ENCODE measurements at regions not wholly inside any gene's neighbourhood (a gene's known extent, or its start where the extent isn't known, plus 50 kb on each side); places are given as distances from the start of the nearest gene placed in this dataset.
A peak's percentile ranks its signal among the peaks of the same experiment; 100 is the strongest.

DNA sequence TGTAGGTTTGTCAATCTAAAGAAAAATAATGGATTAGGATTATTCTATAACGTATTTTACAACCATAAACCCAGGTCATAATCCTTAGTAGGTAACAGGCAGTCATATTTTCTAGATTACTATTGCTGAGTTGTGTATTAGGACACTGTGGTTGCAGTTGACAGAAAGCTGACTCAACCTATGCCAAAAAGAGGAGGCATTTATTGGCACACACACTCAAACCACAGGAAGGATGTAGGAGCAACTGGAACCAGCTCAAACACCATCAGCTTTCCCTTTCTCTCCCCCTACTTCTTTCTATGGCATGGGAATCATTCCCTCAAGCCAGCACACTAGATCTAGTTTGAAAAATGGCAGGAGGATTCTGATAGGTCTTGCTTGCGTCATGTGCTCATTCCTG, 136.4 kb upstream of the FAM9C start:
- no peak overlapping the region for H3K27ac Mint-ChIP-seq
- H3K4me1 Mint-ChIP-seq (ENCODE audit: low read depth) = peaks cover 5% of the 10 kb centered on the region
- H3K27me3 Mint-ChIP-seq (ENCODE audit: low read depth) = no peaks in the 10 kb centered on the region
- no peak overlapping the region for H3K4me3 Mint-ChIP-seq
- H3K9me3 Mint-ChIP-seq = peaks cover 10% of the 10 kb centered on the region
- peaks cover 5% of the 10 kb centered on the region for H3K36me3 Mint-ChIP-seq (ENCODE audit: low read depth)

DNA sequence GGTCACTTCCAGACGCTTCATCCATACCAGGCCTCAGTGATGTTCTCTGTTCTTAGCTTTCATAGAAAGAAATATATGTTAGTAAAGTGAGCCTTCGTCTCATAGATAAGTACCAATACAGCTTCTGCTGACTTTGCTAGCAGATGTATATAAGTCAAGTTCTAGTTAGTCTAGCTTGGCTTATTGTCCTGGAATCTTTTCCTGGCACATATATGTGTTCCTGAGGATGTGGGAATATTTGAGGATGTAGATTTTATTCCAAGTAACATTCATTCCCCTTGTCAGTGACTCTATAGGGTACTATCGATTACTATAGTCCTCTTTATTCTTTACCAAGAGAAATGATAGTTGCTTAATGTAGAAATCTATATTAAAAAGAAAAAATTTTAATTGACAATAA, 135.2 kb upstream of the FAM9C start:
- Mint-ChIP-seq H3K9me3 (peaks cover 10% of the 10 kb centered on the region), H3K4me3 (no peak overlapping the region), H3K27me3 (ENCODE audit: low read depth) (no peaks in the 10 kb centered on the region), H3K36me3 (ENCODE audit: low read depth) (peaks cover 1% of the 10 kb centered on the region), H3K4me1 (ENCODE audit: low read depth) (peaks cover 5% of the 10 kb centered on the region), H3K27ac (no peak overlapping the region)

DNA sequence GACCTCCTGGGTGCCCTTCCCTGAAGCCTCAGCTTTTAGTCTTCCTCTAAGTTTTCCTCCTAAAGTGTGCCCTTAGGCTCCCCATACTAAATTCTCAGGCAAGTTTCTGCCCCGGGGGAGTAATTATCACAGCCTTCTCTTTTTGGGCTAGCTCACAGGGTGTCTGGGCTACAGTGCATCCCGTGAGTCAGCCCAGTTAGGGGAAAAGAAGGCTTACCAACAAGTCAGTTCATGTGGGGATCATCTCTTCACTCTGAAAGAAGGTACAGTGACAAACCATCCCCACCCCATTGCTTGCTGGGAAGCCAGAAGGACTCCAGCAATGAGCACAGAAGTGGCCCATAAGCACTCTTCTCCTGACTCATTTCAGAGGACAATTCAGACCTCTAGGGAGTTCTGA, 134.7 kb upstream of the FAM9C start:
- H3K27ac Mint-ChIP-seq = no peak overlapping the region
- no peaks in the 10 kb centered on the region for H3K27me3 Mint-ChIP-seq (ENCODE audit: low read depth)
- peaks cover 6% of the 10 kb centered on the region for H3K9me3 Mint-ChIP-seq
- H3K36me3 Mint-ChIP-seq (ENCODE audit: low read depth) = peaks cover 1% of the 10 kb centered on the region
- peaks cover 5% of the 10 kb centered on the region for H3K4me1 Mint-ChIP-seq (ENCODE audit: low read depth)
- H3K4me3 Mint-ChIP-seq = no peak overlapping the region

DNA sequence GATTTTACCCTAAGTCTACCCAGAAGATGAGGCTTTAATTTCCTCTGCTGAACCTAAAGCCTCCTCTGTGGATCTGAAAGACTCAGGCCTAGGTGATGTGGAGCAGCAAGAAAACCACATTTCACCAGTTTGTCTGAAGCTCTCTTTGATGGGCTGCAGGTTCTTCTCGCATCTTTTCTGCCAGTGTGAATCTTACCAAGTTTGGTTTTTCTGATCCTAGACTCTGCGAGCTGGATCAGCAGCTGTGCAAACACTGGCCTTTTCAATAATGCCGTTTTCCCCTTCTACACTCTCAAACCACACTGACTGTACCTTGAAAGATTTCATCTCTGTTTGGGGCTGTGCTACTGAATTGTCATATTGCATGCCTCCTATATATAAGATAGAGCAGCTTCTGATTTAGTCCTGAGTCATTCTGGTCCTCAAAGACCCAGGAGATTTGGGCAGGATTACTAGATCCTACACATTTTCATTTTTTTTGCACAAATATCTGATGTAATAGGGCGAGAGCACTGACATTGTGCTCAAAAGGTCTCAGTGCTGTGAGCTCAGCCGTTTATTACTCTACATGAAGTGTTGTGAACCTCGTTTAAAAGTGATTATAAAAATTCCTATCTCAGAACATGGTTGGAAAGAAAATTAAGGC, 133.6 kb upstream of the FAM9C start:
- Mint-ChIP-seq H3K36me3 (ENCODE audit: low read depth) (peaks cover 1% of the 10 kb centered on the region), H3K9me3 (peaks cover 4% of the 10 kb centered on the region), H3K27ac (no peak overlapping the region), H3K4me1 (ENCODE audit: low read depth) (peaks cover 5% of the 10 kb centered on the region), H3K27me3 (ENCODE audit: low read depth) (no peaks in the 10 kb centered on the region), H3K4me3 (no peak overlapping the region)

DNA sequence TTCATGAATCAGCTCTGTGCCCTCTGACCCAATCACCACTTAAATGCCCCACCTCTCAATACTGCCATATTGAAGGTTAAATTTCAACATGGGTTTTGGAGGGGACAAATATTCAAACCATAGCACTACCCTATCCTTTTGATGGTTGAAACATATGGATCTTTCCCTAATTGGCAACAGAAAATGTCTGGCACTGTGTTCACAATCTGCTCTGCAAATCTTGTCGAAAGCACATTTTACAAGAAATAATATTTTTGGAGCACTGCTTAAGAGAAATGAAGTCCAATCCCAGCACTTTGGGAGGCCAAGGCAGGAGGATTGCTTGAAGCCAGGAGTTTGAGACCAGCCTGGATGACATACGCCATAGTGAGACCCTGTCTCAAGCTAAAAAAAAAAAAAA, 130.6 kb upstream of the FAM9C start:
- Mint-ChIP-seq H3K9me3 (peaks cover 3% of the 10 kb centered on the region), H3K36me3 (ENCODE audit: low read depth) (peaks cover 2% of the 10 kb centered on the region), H3K4me3 (no peak overlapping the region)

DNA sequence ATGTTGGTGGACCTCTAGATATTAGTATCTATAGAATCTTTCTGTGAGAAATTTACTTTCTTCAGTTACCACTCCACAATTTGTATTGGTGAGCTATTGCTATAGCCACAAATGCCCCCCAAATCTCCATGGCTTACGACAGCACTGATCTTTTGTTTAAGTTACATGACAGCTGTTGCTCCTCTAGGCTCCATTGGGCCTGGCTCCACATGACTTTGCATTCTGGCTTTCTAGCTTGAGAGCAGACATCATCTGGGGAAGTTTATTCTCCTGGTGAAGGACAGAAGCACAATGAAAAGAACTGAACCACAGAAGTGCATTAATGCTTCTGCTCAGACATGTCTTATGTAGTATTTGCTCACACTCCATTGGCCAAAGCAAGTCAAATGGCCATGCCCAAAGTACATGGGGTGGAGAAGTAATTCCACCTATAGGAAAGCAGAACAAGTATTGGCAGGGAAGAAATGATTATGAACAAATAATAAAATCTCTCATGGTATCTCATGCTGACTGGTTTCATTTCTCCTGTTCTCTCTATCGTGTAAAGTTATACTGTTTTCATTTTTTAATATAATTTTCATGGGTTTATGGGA, 126.6 kb upstream of the FAM9C start:
- H3K4me3 Mint-ChIP-seq = no peak overlapping the region
- no peak overlapping the region for H3K27ac Mint-ChIP-seq
- H3K27me3 Mint-ChIP-seq (ENCODE audit: low read depth) = no peaks in the 10 kb centered on the region
- H3K4me1 Mint-ChIP-seq (ENCODE audit: low read depth) = peaks cover 20% of the 10 kb centered on the region
- peaks cover 7% of the 10 kb centered on the region for H3K36me3 Mint-ChIP-seq (ENCODE audit: low read depth)
- H3K9me3 Mint-ChIP-seq = peaks cover 11% of the 10 kb centered on the region

More for the DNA sequence above, 130.6 kb upstream of the FAM9C start:
- Mint-ChIP-seq H3K27ac (no peak overlapping the region), H3K4me1 (ENCODE audit: low read depth) (peaks cover 2% of the 10 kb centered on the region), H3K27me3 (ENCODE audit: low read depth) (no peaks in the 10 kb centered on the region)

DNA sequence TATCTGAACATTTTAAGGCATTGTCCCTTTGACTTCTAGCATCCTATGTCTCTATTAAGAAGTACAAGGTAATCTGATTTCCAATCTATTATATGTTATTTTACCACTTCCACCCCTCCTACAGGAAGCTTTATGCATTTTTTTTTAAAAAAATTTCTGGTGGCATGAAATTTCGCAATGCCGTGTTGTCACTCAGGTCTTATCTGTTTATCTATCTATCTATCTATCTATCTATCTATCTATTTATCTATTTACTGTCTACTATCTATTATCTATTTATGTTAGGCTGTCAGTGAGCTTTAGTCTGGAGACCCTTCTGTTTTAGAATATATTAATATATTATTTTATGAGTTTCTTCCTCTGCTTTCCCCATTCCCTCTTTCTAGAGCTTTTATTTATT, 125.3 kb upstream of the FAM9C start:
- Mint-ChIP-seq H3K4me3 (no peak overlapping the region), H3K36me3 (ENCODE audit: low read depth) (peaks cover 7% of the 10 kb centered on the region), H3K27ac (no peak overlapping the region), H3K9me3 (peaks cover 11% of the 10 kb centered on the region), H3K4me1 (ENCODE audit: low read depth) (peaks cover 22% of the 10 kb centered on the region), H3K27me3 (ENCODE audit: low read depth) (no peaks in the 10 kb centered on the region)

DNA sequence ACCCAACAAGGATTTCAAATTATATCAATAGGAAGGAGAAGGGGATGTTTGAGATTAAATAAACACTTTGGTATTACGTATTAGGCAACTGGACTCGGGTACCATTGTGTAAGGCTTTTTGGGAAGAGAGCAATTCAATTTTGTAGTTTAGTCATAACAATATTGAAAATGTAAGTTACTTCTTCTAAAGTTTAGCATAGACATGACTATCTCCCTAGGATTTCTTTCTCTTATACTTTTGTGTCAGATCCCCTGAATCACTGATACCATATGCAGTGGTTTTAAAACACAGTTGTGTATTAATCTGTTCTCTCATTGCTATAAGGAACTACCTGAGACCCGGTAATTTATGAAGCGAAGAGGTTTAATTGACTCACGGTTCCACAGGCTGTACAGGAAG, 123.8 kb upstream of the FAM9C start:
- H3K27me3 Mint-ChIP-seq (ENCODE audit: low read depth) = no peaks in the 10 kb centered on the region
- H3K4me3 Mint-ChIP-seq = peak overlapping the region; percentile 59
- peaks cover 22% of the 10 kb centered on the region for H3K4me1 Mint-ChIP-seq (ENCODE audit: low read depth)

DNA sequence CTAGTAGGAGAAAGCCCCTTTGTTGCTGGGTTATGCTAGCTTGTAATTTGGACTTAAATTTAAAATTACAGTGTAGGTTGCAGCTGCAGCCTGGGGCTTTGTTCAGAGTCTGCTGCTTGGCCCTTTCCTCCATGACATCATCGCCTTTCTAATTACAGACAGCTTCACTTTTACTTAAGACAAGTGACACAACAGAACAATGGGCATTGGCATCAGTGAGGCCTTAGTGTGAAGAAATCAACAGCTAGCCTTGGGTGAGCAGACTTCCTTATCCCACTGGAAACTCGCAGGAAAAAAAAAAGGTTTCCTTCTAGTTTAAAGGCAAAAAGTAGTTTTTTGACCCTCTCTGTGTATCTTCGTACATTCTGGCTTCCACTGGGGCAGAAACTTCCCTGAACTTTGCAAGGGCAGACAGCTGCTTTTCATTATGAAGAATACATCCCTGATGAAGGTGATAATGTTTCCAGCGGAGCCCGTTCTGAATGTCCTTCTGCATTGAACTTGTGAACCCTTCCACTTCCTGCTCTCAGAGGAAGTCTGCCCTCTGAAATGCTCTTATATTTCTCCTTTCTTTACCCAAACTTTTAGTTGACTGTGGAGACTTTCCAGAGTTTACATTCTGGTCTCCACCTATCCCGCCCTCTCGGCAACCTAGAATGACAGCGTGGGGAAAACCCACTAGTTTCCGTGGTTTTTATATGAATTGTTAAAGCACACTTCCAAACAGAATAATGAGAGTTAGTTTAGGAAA, 123.2 kb upstream of the FAM9C start:
- Mint-ChIP-seq H3K4me1 (ENCODE audit: low read depth) (peaks cover 22% of the 10 kb centered on the region), H3K4me3 (peak overlapping the region; percentile 59), H3K27ac (peak overlapping the region; percentile 84), H3K9me3 (peaks cover 11% of the 10 kb centered on the region), H3K27me3 (ENCODE audit: low read depth) (no peaks in the 10 kb centered on the region), H3K36me3 (ENCODE audit: low read depth) (peaks cover 7% of the 10 kb centered on the region)

More for the DNA sequence above, 123.8 kb upstream of the FAM9C start:
- peaks cover 11% of the 10 kb centered on the region for H3K9me3 Mint-ChIP-seq
- peak overlapping the region; percentile 84 for H3K27ac Mint-ChIP-seq
- H3K36me3 Mint-ChIP-seq (ENCODE audit: low read depth) = peaks cover 7% of the 10 kb centered on the region

DNA sequence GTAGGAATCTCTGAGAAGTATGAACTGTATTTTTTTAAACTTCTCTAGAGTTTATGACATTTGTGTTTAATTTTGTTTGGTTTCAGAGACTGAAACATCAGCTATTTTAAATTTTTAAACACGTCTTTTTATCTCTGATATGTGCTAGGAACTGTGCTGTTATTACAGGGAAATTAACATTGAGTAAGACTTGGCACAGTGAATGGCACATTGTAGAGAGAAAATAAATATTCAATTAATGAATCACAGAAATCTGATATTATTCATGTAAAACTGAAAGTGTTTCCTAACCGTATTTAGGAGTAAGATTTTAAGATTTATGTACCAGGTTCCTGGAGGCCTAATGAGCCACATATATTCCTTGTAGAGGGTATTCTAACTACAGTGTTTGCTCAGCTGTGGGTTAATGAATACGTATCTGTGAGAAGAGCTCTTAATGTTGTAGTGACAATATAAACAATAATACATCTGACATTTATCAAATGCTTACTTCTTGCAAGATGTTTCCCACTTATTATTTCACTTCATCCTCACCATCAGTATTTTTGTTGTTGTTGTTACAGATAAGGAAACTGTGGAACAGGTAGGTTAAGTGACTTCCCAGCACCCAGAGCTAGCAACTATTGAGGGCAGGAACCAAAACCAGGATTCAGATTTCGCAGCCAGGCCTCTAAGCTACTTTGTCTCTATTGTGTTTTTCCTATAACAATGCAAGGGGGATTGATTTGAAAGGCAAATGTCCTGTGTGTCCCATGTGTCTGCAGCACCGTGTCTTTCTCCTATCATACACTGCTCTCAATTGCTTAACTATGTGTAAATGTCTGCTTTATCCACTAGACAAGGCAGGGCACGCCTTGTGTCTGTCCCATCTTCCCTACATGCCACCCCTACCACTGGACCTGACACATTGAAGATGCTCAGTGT, 121.1 kb upstream of the FAM9C start:
- peaks cover 5% of the 10 kb centered on the region for H3K36me3 Mint-ChIP-seq (ENCODE audit: low read depth)
- H3K27ac Mint-ChIP-seq = no peak overlapping the region
- no peaks in the 10 kb centered on the region for H3K27me3 Mint-ChIP-seq (ENCODE audit: low read depth)
- peaks cover 23% of the 10 kb centered on the region for H3K4me1 Mint-ChIP-seq (ENCODE audit: low read depth)
- H3K9me3 Mint-ChIP-seq = peaks cover 8% of the 10 kb centered on the region
- no peak overlapping the region for H3K4me3 Mint-ChIP-seq

DNA sequence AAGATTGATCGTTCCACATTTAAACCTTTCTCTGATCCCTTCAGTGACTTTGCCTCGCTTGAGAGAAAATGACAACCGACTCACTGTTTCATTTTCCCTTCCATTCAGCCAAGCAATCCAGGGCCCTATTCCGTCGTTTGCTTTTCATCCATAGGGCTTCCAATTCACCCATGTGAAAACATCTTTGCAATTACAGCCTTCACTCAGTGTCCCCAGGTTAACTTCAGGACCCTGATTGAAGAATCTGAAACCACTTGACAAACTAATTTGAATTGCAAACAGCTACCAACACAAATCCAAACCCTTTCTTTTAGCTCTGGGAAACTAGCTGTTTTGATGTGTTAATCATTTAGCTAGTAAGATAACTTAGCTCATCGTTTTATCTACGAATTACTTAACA, 120.2 kb upstream of the FAM9C start:
- H3K27ac Mint-ChIP-seq = no peak overlapping the region
- no peaks in the 10 kb centered on the region for H3K27me3 Mint-ChIP-seq (ENCODE audit: low read depth)
- peaks cover 23% of the 10 kb centered on the region for H3K4me1 Mint-ChIP-seq (ENCODE audit: low read depth)
- peaks cover 8% of the 10 kb centered on the region for H3K9me3 Mint-ChIP-seq
- peaks cover 5% of the 10 kb centered on the region for H3K36me3 Mint-ChIP-seq (ENCODE audit: low read depth)
- H3K4me3 Mint-ChIP-seq = no peak overlapping the region

DNA sequence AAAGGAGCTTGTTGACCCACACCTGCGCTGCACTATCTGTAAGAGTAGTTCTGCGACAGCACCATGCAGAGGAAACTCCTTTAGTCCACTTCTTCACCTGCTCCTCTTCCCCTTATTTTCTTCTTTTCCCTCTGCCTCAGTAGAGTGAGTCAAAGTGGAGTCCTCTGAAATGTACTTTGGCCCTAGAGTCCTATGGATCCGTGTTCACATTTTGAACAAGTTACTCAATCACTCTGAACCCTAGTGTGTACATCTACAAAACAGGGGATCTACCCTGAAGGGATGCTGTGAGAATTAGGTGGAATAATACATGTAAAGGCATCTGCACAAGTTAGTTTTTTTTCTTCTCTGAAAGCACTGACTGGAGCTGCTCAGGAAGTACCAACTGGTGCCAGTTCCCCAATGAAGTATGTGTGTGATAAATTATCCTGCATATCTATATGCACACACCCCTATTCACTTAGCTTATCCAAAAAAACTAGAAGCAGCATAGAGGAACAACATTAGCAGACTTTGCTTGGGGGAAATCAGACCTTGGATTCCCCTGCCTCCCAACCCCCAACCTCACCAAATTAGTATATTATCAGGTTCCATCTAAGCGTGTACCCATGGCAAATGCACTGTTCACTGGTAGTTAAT, 118.5 kb upstream of the FAM9C start:
- no peaks in the 10 kb centered on the region for H3K27me3 Mint-ChIP-seq (ENCODE audit: low read depth)
- H3K4me3 Mint-ChIP-seq = no peak overlapping the region
- no peaks in the 10 kb centered on the region for H3K36me3 Mint-ChIP-seq (ENCODE audit: low read depth)
- no peaks in the 10 kb centered on the region for H3K9me3 Mint-ChIP-seq
- H3K27ac Mint-ChIP-seq = no peak overlapping the region
- H3K4me1 Mint-ChIP-seq (ENCODE audit: low read depth) = peaks cover 16% of the 10 kb centered on the region

DNA sequence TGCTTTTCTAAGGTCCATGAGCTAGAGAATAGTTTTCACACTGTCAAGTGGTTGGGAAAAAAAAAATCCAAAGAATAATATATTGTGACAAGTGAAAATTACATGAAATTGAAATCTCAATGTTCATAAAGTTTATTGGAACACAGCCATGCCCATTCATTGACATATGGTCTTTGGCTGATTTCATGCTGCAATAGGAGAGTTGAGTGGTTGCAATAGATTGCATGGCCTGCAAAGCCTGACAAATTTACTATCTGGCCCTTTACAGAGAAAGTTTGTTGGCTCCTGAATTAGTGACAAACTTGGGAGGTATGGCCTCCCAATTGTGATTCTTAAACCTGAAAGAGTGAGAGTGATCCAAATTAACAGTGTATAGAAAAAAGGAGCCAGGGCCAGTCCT, 115.5 kb upstream of the FAM9C start:
- Mint-ChIP-seq H3K27ac (no peak overlapping the region), H3K27me3 (ENCODE audit: low read depth) (no peaks in the 10 kb centered on the region), H3K4me1 (ENCODE audit: low read depth) (peaks cover 2% of the 10 kb centered on the region), H3K4me3 (no peak overlapping the region), H3K36me3 (ENCODE audit: low read depth) (peaks cover 1% of the 10 kb centered on the region), H3K9me3 (peaks cover 3% of the 10 kb centered on the region)

DNA sequence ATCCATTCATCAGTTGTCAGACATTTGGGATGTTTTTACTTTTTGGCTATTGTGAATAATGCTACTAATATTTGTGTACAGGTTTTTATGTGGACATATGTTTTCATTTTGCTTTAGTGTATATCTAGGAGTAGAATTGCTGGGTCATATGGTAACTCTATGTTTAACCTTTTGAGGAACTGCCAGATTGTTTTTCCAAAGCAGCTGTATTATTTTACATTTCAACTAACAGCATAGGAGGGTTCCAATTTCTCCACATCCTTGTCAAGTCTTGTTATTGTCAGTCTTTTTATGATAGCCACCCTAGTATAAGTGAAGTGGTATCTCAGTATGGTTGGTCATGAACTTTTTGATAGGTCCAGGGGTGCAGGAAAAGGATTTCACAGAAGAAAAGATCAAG, 114.5 kb upstream of the FAM9C start:
- Mint-ChIP-seq H3K4me1 (ENCODE audit: low read depth) (peaks cover 2% of the 10 kb centered on the region), H3K4me3 (no peak overlapping the region), H3K36me3 (ENCODE audit: low read depth) (peaks cover 9% of the 10 kb centered on the region), H3K27ac (no peak overlapping the region), H3K9me3 (peaks cover 11% of the 10 kb centered on the region), H3K27me3 (ENCODE audit: low read depth) (no peaks in the 10 kb centered on the region)

All from T-helper 1 cell treated with Interleukin-12 subunit alpha and Interleukin-12 subunit beta and Interleukin-4 antibody, amounts not matched to agents 30 μg/mL and 1 μg/mL, for 36 hours (primary cell).